ENCODE measurements at regions not wholly inside any gene's neighbourhood (a gene's known extent, or its start where the extent isn't known, plus 50 kb on each side); places are given as distances from the start of the nearest gene placed in this dataset.
"Not testable (repeated sequence)": the region's sequence is repeated elsewhere in the genome, so short reads cannot be mapped to it uniquely, and the experiment has no call there.

DNA sequence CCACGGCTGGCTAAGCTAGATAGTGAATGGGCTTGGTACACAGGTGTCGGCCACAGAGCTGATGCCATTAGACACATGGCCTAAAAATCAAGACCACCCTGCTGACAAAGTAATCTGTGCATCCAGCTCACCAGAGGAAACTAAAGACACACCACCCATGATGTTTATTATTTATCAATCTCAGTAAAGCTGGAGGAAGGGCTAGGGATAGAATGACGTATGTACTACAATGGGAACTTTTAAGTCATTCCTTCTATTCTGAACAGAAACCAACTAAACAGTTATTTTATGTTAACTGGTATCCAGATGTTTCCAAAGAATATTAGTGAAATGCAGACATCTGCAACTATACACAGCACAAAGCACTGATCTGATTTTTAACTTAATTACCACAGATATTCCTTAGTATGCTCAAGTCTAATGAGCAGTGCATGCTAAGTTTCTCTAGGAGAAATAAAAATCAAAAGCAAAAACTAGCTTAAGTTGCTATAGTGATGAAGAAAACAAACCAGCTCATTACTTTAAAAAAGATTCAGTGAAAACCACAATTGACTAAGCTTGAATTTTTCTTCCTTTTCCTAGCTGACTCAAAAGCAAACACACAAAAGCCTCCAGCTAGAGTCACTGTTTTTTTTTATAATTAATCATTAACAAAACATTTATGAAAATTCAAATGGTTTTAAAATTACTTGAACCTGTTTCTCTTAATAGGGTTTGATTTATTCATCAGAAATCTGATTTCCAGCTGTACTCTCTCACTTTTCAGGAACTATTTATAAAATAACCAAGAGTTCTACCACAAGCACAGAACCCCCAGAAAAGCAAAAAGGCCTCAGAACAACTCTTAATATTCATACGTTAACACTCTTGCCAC, 129.0 kb upstream of the PTPN20 start:
- TF ChIP-seq, protein P1, sequence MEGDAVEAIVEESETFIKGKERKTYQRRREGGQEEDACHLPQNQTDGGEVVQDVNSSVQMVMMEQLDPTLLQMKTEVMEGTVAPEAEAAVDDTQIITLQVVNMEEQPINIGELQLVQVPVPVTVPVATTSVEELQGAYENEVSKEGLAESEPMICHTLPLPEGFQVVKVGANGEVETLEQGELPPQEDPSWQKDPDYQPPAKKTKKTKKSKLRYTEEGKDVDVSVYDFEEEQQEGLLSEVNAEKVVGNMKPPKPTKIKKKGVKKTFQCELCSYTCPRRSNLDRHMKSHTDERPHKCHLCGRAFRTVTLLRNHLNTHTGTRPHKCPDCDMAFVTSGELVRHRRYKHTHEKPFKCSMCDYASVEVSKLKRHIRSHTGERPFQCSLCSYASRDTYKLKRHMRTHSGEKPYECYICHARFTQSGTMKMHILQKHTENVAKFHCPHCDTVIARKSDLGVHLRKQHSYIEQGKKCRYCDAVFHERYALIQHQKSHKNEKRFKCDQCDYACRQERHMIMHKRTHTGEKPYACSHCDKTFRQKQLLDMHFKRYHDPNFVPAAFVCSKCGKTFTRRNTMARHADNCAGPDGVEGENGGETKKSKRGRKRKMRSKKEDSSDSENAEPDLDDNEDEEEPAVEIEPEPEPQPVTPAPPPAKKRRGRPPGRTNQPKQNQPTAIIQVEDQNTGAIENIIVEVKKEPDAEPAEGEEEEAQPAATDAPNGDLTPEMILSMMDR (IDR thresholded peaks at IDR 0.05; ENCODE audit: low read depth, low read length, poor library complexity, severe bottlenecking), result not testable (repeated sequence)
- not testable (repeated sequence) for TF ChIP-seq EZH2phosphoT487 (IDR thresholded peaks at IDR 0.05; ENCODE audit: borderline replicate concordance, low read length)

All from DOHH2 (cell line).